ENCODE measurements at regions not wholly inside any gene's neighbourhood (a gene's known extent, or its start where the extent isn't known, plus 50 kb on each side); places are given as distances from the start of the nearest gene placed in this dataset.
"Not testable (repeated sequence)": the region's sequence is repeated elsewhere in the genome, so short reads cannot be mapped to it uniquely, and the experiment has no call there.

DNA sequence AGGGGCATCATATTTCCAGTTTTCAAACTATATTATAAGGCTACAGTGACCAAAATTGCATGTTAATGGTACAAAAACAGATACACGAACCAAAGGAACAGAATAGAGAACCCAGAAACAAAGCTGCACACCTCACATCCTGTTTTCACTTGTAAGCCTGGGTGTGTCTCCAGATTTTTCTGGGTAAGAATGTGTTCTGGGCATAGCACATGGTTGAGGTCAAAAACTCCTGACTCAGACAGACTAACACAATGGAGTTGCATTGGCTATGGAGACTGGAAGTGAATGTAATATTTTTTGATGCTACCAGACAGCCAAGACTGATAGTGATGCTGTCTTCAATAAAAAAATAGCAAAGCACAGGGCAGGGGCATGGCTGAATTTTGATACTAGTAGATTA lies 1175.2 kb downstream of the NXPH1 start:
- no peak for DNase-seq
- Mint-ChIP-seq H3K36me3 (ENCODE audit: low read depth) (no peaks in the 10 kb centered on the region), H3K4me1 (no peaks in the 10 kb centered on the region), H3K9me3 (peaks cover 4% of the 10 kb centered on the region), H3K4me3 (no peak overlapping the region), H3K27ac (no peak overlapping the region), H3K27me3 (no peaks in the 10 kb centered on the region)
- intact Hi-C loops (cut with micrococcal nuclease): no loop called here

DNA sequence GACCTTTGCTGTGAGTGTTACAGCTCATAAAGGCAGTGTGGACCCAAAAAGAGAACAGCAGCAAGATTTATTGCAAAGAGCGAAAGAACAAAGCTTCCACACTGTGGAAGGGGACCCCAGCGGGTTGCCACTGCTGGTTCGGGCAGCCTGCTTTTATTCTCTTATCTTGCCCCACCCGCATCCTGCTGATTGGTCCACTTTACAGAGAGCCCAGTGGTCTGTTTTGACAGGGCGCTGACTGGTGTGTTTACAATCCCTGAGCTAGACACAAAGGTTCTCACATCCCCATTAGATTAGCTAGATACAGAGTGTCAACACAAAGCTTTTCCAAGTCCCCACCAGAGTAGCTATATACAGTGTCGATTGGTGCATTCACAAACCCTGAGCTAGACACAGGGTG lies 1187.5 kb downstream of the NXPH1 start:
- H3K4me1 Mint-ChIP-seq; H3K27ac Mint-ChIP-seq; H3K27me3 Mint-ChIP-seq; H3K9me3 Mint-ChIP-seq; H3K4me3 Mint-ChIP-seq; H3K36me3 Mint-ChIP-seq (ENCODE audit: low read depth); DNase-seq; intact Hi-C loops (cut with micrococcal nuclease): not testable (repeated sequence)

DNA sequence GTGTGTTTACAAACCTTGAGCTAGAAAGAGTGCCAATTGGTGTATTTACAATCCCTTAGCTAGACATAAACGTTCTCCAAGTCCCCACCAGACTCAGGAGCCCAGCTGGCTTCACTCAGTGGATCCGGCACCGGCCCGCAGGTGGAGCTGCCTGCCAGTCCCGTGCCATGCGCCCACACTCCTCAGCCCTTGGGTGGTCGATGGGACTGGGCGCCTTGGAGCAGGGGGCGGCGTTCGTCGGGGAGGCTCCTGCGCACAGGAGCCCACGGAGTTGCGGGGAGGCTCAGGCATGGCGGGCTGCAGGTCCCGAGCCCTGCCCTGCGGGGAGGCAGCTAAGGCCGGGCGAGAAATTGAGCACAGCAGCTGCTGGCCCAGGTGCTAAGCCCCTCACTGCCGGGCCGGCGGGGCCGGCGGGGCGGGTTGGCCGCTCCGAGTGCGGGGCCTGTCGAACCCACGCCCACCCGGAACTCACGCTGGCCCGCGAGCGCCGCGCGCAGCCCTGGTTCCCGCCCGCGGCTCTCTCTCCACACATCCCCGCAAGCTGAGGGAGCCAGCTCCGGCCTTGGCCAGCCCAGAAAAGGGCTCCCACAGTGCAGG lies 1188.0 kb downstream of the NXPH1 start:
- H3K27ac Mint-ChIP-seq; H3K9me3 Mint-ChIP-seq; H3K4me3 Mint-ChIP-seq; intact Hi-C loops (cut with micrococcal nuclease); DNase-seq; H3K4me1 Mint-ChIP-seq; H3K27me3 Mint-ChIP-seq; H3K36me3 Mint-ChIP-seq (ENCODE audit: low read depth): not testable (repeated sequence)

DNA sequence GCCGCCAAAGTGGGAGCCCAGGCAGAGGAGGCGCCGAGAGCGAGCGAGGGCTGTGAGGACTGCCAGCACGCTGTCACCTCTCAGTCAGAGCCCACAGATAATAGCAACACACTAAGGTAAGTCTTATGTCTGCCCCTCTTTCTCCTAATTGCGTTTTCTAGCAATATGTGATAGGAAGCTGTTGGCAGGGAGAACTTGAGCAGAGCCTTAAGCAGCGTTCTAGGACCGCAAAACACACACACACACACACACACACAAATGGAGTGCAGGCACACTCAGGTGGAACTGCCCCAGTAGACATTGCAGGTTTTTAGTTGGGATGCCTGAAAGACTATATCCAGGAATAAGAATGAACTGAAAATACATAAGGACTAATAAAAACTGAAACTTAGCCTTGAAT lies 1188.5 kb downstream of the NXPH1 start:
- DNase-seq: no peak
- Mint-ChIP-seq H3K36me3 (ENCODE audit: low read depth) (no peaks in the 10 kb centered on the region), H3K9me3 (no peaks in the 10 kb centered on the region), H3K27me3 (no peaks in the 10 kb centered on the region), H3K4me3 (no peak overlapping the region), H3K27ac (no peak overlapping the region), H3K4me1 (no peaks in the 10 kb centered on the region)
- intact Hi-C loops (cut with micrococcal nuclease): no loop called here

DNA sequence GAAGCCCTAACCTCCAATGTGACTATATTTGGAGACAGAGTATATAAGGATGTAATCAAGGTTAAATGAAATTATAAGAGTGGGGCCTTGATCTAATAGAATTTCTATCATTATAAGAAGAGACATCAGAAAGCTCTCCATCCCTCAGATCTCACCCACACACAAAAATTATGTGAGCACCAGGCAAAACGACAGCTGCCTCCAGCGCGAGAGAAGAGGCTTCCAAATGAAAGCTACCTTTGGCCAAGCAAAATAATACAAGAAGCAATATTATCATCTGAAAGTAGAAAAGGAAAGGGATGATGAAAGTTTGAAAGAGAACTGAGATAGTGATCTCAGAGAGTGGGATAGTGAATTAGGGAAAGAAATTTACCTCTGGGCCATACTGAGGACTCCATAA lies 1192.5 kb downstream of the NXPH1 start:
- Mint-ChIP-seq H3K27ac (no peak overlapping the region), H3K9me3 (no peaks in the 10 kb centered on the region), H3K27me3 (no peaks in the 10 kb centered on the region), H3K4me3 (no peak overlapping the region), H3K36me3 (ENCODE audit: low read depth) (no peaks in the 10 kb centered on the region), H3K4me1 (no peaks in the 10 kb centered on the region)
- intact Hi-C loops (cut with micrococcal nuclease): no loop called here
- DNase-seq: no peak

DNA sequence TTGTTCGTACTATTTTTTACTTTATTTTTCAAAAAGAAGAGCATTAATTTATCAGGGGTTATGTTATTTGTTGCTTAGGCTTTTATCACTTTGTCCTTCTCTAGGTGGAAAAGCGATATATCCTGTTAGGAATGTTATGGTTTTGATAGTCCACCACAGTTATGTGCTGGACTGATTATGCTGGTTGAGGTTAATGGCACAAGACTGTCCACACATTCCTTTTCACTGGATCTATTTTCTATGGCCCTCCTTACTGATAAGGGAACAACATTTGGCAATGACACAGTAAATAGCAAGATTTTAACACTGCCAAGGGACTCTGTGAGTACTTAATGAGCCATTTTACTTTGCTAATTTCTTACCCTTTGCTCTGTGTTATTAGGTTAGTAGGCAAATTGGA lies 1212.3 kb downstream of the NXPH1 start:
- Mint-ChIP-seq H3K36me3 (ENCODE audit: low read depth) (no peaks in the 10 kb centered on the region), H3K27ac (no peak overlapping the region), H3K9me3 (no peaks in the 10 kb centered on the region), H3K4me3 (no peak overlapping the region), H3K27me3 (no peaks in the 10 kb centered on the region), H3K4me1 (no peaks in the 10 kb centered on the region)
- intact Hi-C loops (cut with micrococcal nuclease): no loop called here
- no peak for DNase-seq

DNA sequence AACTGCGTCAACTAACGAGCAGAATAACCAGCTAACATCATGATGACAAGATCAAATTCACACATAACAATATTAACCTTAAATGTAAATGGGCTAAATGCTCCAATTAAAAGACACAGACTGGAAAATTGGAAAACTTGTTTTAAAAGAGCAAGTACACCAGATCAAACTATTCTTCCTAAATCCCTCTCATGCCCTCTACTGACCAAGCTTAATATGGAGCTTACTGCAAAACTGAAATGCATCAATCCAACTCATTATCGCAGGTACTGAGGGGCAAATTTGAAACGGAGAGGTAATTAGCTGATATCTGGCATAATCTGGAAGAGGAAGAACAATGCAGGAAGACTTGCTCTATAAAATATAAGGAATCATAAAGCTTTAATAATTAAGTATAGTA lies 1223.8 kb downstream of the NXPH1 start:
- no peak for DNase-seq
- H3K27me3 Mint-ChIP-seq: no peaks in the 10 kb centered on the region
- no peaks in the 10 kb centered on the region for H3K36me3 Mint-ChIP-seq (ENCODE audit: low read depth)
- no peak overlapping the region for H3K4me3 Mint-ChIP-seq
- H3K4me1 Mint-ChIP-seq: no peaks in the 10 kb centered on the region
- intact Hi-C loops (cut with micrococcal nuclease): no loop called here
- H3K9me3 Mint-ChIP-seq: peaks cover 6% of the 10 kb centered on the region
- H3K27ac Mint-ChIP-seq: no peak overlapping the region

DNA sequence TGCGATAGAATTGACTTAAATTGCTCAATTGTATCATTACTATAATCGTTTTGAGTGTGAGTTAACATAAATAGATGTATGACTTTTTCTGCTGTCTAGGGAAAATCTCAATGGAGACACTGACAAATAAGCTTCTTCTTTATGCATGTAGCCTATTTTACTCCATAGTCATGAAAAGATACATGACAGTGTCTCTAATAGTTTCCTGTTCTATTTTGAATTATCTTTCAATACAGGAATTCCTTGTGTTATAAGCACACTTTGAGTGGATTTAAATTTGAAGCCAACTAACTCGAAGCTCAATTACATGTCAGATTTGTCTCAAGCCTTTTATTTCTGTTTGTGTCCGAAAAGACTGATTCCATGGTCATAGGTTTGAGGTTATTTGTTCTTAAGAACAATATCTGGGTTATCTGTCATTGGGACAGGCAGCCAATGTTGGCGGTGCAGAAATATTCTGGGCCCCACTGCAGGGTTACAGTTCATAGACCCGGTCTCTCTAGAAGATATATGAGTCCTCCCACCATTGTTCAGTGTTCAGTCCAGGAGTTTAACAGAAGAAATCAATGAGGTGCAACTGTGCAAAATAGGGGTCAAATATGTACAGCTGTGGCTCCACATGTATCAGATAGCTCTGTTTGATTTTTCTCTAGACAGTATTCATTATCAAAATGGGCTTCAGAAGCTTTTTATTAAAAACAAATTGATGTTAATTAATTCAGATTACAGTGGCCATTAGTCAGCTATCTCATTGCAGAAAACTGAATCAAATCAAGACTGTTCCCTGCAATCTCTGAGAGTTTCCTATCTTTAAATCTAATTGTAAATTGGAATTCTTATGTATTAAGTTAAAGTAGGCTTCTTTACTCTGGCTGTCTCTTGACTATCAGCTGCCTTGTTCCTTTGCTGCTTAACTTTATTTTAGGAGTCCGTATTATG lies 1238.8 kb downstream of the NXPH1 start:
- H3K9me3 Mint-ChIP-seq: no peaks in the 10 kb centered on the region
- no peak for DNase-seq
- H3K4me3 Mint-ChIP-seq: no peak overlapping the region
- no peaks in the 10 kb centered on the region for H3K4me1 Mint-ChIP-seq
- H3K27ac Mint-ChIP-seq: no peak overlapping the region
- no peaks in the 10 kb centered on the region for H3K27me3 Mint-ChIP-seq
- no peaks in the 10 kb centered on the region for H3K36me3 Mint-ChIP-seq (ENCODE audit: low read depth)
- intact Hi-C loops (cut with micrococcal nuclease): no loop called here

DNA sequence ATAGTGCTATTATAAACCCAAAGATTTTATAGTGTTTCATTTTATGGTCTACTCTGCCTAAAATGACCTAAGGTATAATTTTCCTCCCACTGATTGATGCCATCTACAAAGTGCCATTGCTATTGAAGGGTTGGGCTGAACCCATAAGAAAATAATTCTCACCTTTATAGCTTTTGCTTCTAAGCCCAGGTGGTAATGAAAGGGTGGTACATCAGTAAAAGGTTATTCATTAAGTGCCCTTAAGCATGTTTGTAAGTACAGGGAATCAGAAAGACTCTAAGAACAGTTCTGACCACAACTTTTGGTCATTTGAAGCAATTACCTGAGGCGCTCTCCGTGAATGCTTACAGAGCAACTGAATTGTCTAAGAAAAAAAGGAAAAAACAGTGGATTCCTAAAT lies 1247.3 kb downstream of the NXPH1 start:
- H3K4me1 Mint-ChIP-seq: no peaks in the 10 kb centered on the region
- intact Hi-C loops (cut with micrococcal nuclease): no loop called here
- no peaks in the 10 kb centered on the region for H3K27me3 Mint-ChIP-seq
- no peaks in the 10 kb centered on the region for H3K36me3 Mint-ChIP-seq (ENCODE audit: low read depth)
- no peak for DNase-seq
- no peak overlapping the region for H3K4me3 Mint-ChIP-seq
- H3K9me3 Mint-ChIP-seq: no peaks in the 10 kb centered on the region
- H3K27ac Mint-ChIP-seq: no peak overlapping the region

DNA sequence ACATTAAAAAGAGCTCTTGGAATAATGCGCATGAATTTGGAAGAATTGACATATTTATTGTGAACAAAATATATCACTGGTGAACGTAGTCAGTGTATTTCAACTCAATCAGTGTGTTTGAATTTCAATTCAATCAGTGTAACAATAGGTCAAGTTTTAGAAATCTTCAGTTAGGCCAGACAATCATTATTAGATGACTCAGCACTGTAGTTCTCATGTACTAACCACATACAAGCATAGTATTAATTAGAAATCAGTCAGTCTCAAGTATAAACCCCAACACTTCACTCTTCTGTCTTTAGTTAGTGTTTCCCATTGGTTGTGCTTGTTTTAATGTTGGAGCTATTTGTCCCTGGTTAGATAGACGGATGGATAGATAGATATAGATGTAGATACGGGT lies 1247.9 kb downstream of the NXPH1 start:
- no peak for DNase-seq
- H3K36me3 Mint-ChIP-seq (ENCODE audit: low read depth): no peaks in the 10 kb centered on the region
- intact Hi-C loops (cut with micrococcal nuclease): no loop called here
- no peak overlapping the region for H3K4me3 Mint-ChIP-seq
- no peak overlapping the region for H3K27ac Mint-ChIP-seq
- no peaks in the 10 kb centered on the region for H3K27me3 Mint-ChIP-seq
- H3K9me3 Mint-ChIP-seq: no peaks in the 10 kb centered on the region
- no peaks in the 10 kb centered on the region for H3K4me1 Mint-ChIP-seq

DNA sequence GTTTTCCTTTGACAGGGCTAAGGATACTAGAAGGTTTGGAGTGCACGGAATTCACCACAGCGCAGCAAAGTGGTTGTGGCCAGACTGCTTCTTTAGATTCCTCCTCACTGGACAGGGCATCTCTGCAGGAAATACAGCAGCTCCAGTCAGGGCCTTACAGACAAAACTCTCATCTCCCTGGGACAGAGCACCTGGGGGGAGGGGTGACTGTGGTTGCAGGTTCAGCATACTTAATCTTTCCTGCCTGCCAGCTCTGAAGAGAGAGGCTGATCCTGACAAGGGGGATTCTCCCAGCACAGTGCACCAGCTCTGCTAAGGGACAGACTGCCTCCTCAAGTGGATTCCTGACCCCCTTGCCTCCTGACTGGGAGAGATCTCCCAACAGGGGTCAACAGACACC lies 1257.9 kb downstream of the NXPH1 start:
- intact Hi-C loops (cut with micrococcal nuclease): no loop called here
- H3K9me3 Mint-ChIP-seq: peaks cover 7% of the 10 kb centered on the region
- no peak overlapping the region for H3K4me3 Mint-ChIP-seq
- no peaks in the 10 kb centered on the region for H3K36me3 Mint-ChIP-seq (ENCODE audit: low read depth)
- no peaks in the 10 kb centered on the region for H3K27me3 Mint-ChIP-seq
- H3K27ac Mint-ChIP-seq: no peak overlapping the region
- no peaks in the 10 kb centered on the region for H3K4me1 Mint-ChIP-seq
- DNase-seq: no peak

DNA sequence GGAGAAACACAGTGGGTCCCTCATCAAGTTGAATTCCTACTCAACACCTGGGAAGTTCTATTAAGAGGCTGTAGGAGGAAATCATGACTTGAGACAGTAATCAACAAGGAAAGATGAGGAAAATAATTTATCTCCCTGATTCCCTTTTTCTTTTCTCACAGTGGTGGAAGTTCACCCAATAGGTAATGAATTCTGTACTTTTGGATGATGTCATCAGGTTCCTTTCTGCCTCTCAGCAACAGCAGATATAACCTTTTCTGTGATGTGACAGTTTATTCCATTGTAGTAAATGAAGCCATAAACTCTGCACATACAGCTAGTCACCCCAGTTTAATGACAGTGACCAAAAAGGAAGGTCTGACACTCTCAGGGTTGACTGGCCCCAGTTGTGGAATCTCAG lies 1265.0 kb downstream of the NXPH1 start:
- no peak overlapping the region for H3K4me3 Mint-ChIP-seq
- H3K27ac Mint-ChIP-seq: no peak overlapping the region
- peaks cover 7% of the 10 kb centered on the region for H3K9me3 Mint-ChIP-seq
- H3K4me1 Mint-ChIP-seq: no peaks in the 10 kb centered on the region
- DNase-seq: no peak
- no peaks in the 10 kb centered on the region for H3K36me3 Mint-ChIP-seq (ENCODE audit: low read depth)
- H3K27me3 Mint-ChIP-seq: no peaks in the 10 kb centered on the region
- intact Hi-C loops (cut with micrococcal nuclease): no loop called here

DNA sequence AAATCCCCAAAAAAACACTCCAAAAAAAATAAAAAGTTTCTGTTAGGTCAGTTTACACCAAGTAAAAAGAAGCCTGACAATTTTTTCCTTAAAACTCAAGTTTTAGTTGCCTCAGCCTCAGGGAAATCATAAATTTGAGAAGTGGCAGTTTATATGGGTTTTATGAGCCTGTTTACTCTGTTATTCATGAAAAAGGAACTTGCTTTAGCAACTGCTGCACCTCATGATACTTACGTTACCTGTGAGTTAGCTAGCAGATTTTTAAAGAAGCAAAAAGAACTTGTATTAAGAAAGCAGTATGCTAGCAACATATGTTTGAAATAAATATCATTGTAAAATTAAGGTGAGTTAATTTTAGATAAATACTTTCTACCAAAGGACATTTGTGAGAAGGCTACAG lies 1264.5 kb upstream of the PHF14 start:
- H3K36me3 Mint-ChIP-seq (ENCODE audit: low read depth): no peaks in the 10 kb centered on the region
- H3K4me1 Mint-ChIP-seq: no peaks in the 10 kb centered on the region
- intact Hi-C loops (cut with micrococcal nuclease): no loop called here
- no peaks in the 10 kb centered on the region for H3K9me3 Mint-ChIP-seq
- H3K27me3 Mint-ChIP-seq: no peaks in the 10 kb centered on the region
- no peak overlapping the region for H3K27ac Mint-ChIP-seq
- DNase-seq: no peak
- no peak overlapping the region for H3K4me3 Mint-ChIP-seq

DNA sequence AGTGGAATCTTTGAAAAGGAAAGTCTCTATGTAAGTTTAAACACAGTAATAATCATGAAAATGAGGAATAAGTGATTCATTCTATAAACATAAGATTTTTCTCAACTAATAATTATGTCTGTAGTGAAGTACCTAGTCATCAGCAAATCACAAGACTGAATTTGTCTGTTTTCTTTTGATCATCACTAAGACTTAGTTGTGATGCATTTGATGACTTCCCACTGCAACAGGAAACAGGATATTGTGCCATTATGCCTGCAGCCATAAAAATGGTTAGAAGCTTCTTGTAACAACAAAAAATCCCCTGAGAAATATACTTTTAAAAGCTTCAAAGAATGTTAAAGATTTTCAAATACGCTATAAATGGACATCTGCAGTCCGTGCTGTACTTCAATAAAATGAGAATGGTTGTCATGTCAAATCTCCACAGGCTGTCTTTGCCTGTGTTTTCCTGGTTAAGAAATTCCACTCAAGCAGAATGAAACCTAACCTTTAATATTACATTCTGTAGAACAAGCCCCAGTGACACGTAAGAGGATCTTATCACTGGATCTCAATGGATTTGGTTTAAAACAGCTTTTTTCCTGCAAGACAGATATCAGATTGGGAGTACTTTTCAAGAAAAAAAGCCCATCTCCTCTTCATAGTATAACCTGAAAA lies 1262.3 kb upstream of the PHF14 start:
- Mint-ChIP-seq H3K27me3 (no peaks in the 10 kb centered on the region), H3K4me3 (no peak overlapping the region), H3K9me3 (no peaks in the 10 kb centered on the region), H3K36me3 (ENCODE audit: low read depth) (no peaks in the 10 kb centered on the region), H3K27ac (no peak overlapping the region), H3K4me1 (no peaks in the 10 kb centered on the region)
- intact Hi-C loops (cut with micrococcal nuclease): no loop called here
- DNase-seq: no peak
